Lower lobe of right lung (tissue), 2 donors: ENCODE measurements at regions not wholly inside any gene's neighbourhood (a gene's known extent, or its start where the extent isn't known, plus 50 kb on each side); places are given as distances from the start of the nearest gene placed in this dataset.

Source experiments
- ATAC-seq, 2 donors: fragments of 200-7000 bp; cut with Tn5 transposase; one replicate each; pipeline ENCODE4 v1.9.1; 2020 to 2022; ENCODE audit warnings: mild to moderate bottlenecking in 2 of 2, moderate library complexity in 2 of 2
- DNase-seq: peaks from one replicate; pipeline ENCODE4 v3.0.0-alpha.2; 2020
- H3K27ac ChIP-seq: fragments of 200-600 bp; one replicate; pipeline ENCODE4 v1.8.0; 2022
- H3K27me3 ChIP-seq: fragments of 200-600 bp; one replicate; pipeline ENCODE4 v1.8.0; 2022; ENCODE audit warnings: low read depth
- H3K36me3 ChIP-seq: fragments of 200-600 bp; one replicate; pipeline ENCODE4 v1.8.0; 2022; ENCODE audit warnings: mild to moderate bottlenecking
- H3K4me1 ChIP-seq: fragments of 200-600 bp; one replicate; pipeline ENCODE4 v1.8.0; 2022
- H3K4me3 ChIP-seq: fragments of 200-600 bp; one replicate; pipeline ENCODE4 v1.8.0; 2022; ENCODE audit warnings: mild to moderate bottlenecking
- H3K9me3 ChIP-seq: fragments of 200-600 bp; one replicate; pipeline ENCODE4 v1.8.0; 2022
- CTCF ChIP-seq: fragments of 200-600 bp; IDR thresholded peaks from one replicate; pipeline ENCODE4 v1.8.0; 2022; ENCODE audit warnings: antibody characterized with exemption, mild to moderate bottlenecking
- intact Hi-C: fragments of 100-400 bp; cut with DNase I; formaldehyde crosslinking; loops from one replicate; pipeline ENCODE4 v1.11.0; 2022
- donor health status: DM: no; HTN: yes; CAD: no; lungs with severe emphysema.

- H3K27ac ChIP-seq: no peak overlapping the region
- H3K27me3 ChIP-seq: no peaks in the 10 kb centered on the region
- TF ChIP-seq CTCF: no peak
- no peak overlapping the region for H3K4me3 ChIP-seq
- ATAC-seq: no peak
- no peaks in the 10 kb centered on the region for H3K36me3 ChIP-seq
- no peaks in the 10 kb centered on the region for H3K9me3 ChIP-seq
- DNase-seq: no peak
- H3K4me1 ChIP-seq: no peaks in the 10 kb centered on the region
- intact Hi-C loops: no loop called here
Measured at GRCh38 chr1:190578526-190578925, 100.9 kb upstream of the BRINP3 start.

- no peak overlapping the region for H3K27ac ChIP-seq
- DNase-seq: no peak
- no peak overlapping the region for H3K4me3 ChIP-seq
- TF ChIP-seq CTCF: no peak
- no peaks in the 10 kb centered on the region for H3K4me1 ChIP-seq
- H3K36me3 ChIP-seq: no peaks in the 10 kb centered on the region
- no peaks in the 10 kb centered on the region for H3K27me3 ChIP-seq
- H3K9me3 ChIP-seq: no peaks in the 10 kb centered on the region
- intact Hi-C loops: no loop called here
- no peak for ATAC-seq
Measured at GRCh38 chr1:190579552-190580193, 102.0 kb upstream of the BRINP3 start.

- no peaks in the 10 kb centered on the region for H3K27me3 ChIP-seq
- ATAC-seq (no peak), DNase-seq (no peak)
- no peak for TF ChIP-seq CTCF
- H3K27ac ChIP-seq: no peak overlapping the region
- no peak overlapping the region for H3K4me3 ChIP-seq
- no peaks in the 10 kb centered on the region for H3K36me3 ChIP-seq
- intact Hi-C loops: no loop called here
- H3K4me1 ChIP-seq: no peaks in the 10 kb centered on the region
- H3K9me3 ChIP-seq: no peaks in the 10 kb centered on the region
Measured at GRCh38 chr1:190583862-190584261, 106.2 kb upstream of the BRINP3 start.

GRCh38 chr1:190588424-190588823 is 110.8 kb upstream of the BRINP3 start:
- TF ChIP-seq CTCF: no peak

GRCh38 chr1:190595438-190595837 is 117.8 kb upstream of the BRINP3 start:
- DNase-seq (no peak), ATAC-seq (no peak)
- Histone ChIP-seq H3K4me1 (no peaks in the 10 kb centered on the region), H3K36me3 (no peaks in the 10 kb centered on the region), H3K27me3 (no peaks in the 10 kb centered on the region), H3K9me3 (no peaks in the 10 kb centered on the region), H3K4me3 (no peak overlapping the region), H3K27ac (no peak overlapping the region)
- TF ChIP-seq CTCF: no peak
- intact Hi-C loops: no loop called here

More at GRCh38 chr1:190588424-190588823, 110.8 kb upstream of the BRINP3 start:
- ATAC-seq: no peak
- H3K36me3 ChIP-seq: no peaks in the 10 kb centered on the region
- H3K4me1 ChIP-seq: no peaks in the 10 kb centered on the region
- H3K27ac ChIP-seq: no peak overlapping the region
- DNase-seq: no peak
- intact Hi-C loops: no loop called here
- no peaks in the 10 kb centered on the region for H3K27me3 ChIP-seq
- H3K4me3 ChIP-seq: no peak overlapping the region
- no peaks in the 10 kb centered on the region for H3K9me3 ChIP-seq
